Lung (tissue), 11 donors: ENCODE measurements at regions not wholly inside any gene's neighbourhood (a gene's known extent, or its start where the extent isn't known, plus 50 kb on each side); places are given as distances from the start of the nearest gene placed in this dataset.
A peak's percentile ranks its signal among the peaks of the same experiment; 100 is the strongest.
"Not testable (repeated sequence)": the region's sequence is repeated elsewhere in the genome, so short reads cannot be mapped to it uniquely, and the experiment has no call there.

Source experiments
- ATAC-seq: fragments of 200-7000 bp; cut with Tn5 transposase; one replicate; pipeline ENCODE4 v1.9.1; 2020; ENCODE audit warnings: moderate number of reproducible peaks; ENCODE audit not compliant: insufficient read depth, low FRiP score
- DNase-seq, 3 donors: peaks; one replicate each; pipeline ENCODE4 v3.0.0-alpha.2; 2013 to 2017
- H3K27ac ChIP-seq, 2 donors: one replicate each; pipeline ENCODE4 v1.5.1; 2013; ENCODE audit warnings: mild to moderate bottlenecking in 2 of 2, moderate library complexity in 2 of 2, control low read depth in 1 of 2, inconsistent platforms in 1 of 2, low read depth in 1 of 2, low read length in 1 of 2
- H3K27me3 ChIP-seq, 3 donors: one replicate each; pipeline ENCODE4 v1.5.1; 2013; ENCODE audit warnings: low read length in 2 of 3; ENCODE audit not compliant: control insufficient read depth in 3 of 3, insufficient read depth in 3 of 3
- H3K36me3 ChIP-seq, 4 donors: one replicate each; pipeline ENCODE4 v1.5.1; 2013; ENCODE audit warnings: low read length in 4 of 4, mild to moderate bottlenecking in 1 of 4, moderate library complexity in 1 of 4; ENCODE audit not compliant: control insufficient read depth in 4 of 4, insufficient read depth in 4 of 4
- H3K4me1 ChIP-seq, 5 donors: one replicate each; pipeline ENCODE4 v1.5.1; 2013; ENCODE audit warnings: low read length in 5 of 5, mild to moderate bottlenecking in 2 of 5, moderate library complexity in 1 of 5; ENCODE audit not compliant: control insufficient read depth in 5 of 5, insufficient read depth in 5 of 5
- H3K4me3 ChIP-seq: one replicate; pipeline ENCODE4 v1.5.1; 2013; ENCODE audit warnings: mild to moderate bottlenecking, control low read depth, moderate library complexity
- H3K9ac ChIP-seq, 2 donors: one replicate each; pipeline ENCODE4 v1.5.1; 2013; ENCODE audit warnings: low read length in 2 of 2, control low read depth in 1 of 2; ENCODE audit not compliant: insufficient read depth in 1 of 2
- H3K9me3 ChIP-seq, 4 donors: one replicate each; pipeline ENCODE4 v1.5.1; 2013; ENCODE audit warnings: low read length in 3 of 4, mild to moderate bottlenecking in 1 of 4, moderate library complexity in 1 of 4; ENCODE audit not compliant: control insufficient read depth in 4 of 4, insufficient read depth in 3 of 4
- WGBS, 2 donors: extraction: QIAGEN DNeasy Blood & Tissue Kit; methylation state at CpG; one replicate each; pipeline ENCODE4 v1.1.7; 2013; 5-methylcytosine and 5-hydroxymethylcytosine counted together
- TF ChIP-seq, protein P1 (sequence below): IDR thresholded peaks from 2 replicates; pipeline ENCODE4 v1.5.1; 2012; ENCODE audit warnings: mild to moderate bottlenecking; ENCODE audit errors: control extremely low read depth, extremely low read depth
- donor health status: control.
- donor health status: control.
- donor health status: Bipolar disorder and iron deficiency.
- donor health status: healthy.
- donor health status: DM: yes; HTN: yes; CAD: no.

DNA sequence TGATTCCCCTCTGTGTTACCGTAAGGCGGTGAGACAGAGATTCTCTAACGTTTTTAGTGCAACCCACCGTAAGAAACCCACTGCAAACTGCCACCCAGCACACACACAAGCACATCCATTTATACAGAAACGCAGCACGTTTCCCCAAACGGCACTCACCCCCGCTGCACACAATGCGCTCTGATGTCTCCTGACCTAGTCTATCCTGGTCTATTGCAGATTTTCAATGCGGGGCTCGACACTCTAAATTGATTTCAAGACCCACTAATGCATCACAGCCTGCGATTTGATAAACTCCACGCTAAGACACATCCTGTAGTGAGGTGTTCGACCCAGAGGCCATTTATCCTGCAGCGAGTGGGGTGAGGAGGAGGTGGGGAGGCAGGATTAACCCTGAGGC lies 63.7 kb upstream of the SULF2 start:
- Histone ChIP-seq H3K9ac (no peak overlapping the region), H3K27me3 (peaks cover 0 to 5% (median 0%) of the 10 kb centered on the region in 3 donors), H3K4me1 (peaks cover 0 to 4% (median 0%) of the 10 kb centered on the region in 5 donors), H3K9me3 (peaks cover 0 to 1% (median 0%) of the 10 kb centered on the region in 4 donors), H3K36me3 (no peaks in the 10 kb centered on the region), H3K27ac (no peak overlapping the region), H3K4me3 (no peak overlapping the region)
- TF ChIP-seq, protein P1, sequence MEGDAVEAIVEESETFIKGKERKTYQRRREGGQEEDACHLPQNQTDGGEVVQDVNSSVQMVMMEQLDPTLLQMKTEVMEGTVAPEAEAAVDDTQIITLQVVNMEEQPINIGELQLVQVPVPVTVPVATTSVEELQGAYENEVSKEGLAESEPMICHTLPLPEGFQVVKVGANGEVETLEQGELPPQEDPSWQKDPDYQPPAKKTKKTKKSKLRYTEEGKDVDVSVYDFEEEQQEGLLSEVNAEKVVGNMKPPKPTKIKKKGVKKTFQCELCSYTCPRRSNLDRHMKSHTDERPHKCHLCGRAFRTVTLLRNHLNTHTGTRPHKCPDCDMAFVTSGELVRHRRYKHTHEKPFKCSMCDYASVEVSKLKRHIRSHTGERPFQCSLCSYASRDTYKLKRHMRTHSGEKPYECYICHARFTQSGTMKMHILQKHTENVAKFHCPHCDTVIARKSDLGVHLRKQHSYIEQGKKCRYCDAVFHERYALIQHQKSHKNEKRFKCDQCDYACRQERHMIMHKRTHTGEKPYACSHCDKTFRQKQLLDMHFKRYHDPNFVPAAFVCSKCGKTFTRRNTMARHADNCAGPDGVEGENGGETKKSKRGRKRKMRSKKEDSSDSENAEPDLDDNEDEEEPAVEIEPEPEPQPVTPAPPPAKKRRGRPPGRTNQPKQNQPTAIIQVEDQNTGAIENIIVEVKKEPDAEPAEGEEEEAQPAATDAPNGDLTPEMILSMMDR, result no peak
- DNase-seq (no peak), ATAC-seq (no peak)
- 75 to 87% methylated on average over 15 of the region's 15 CpGs for WGBS, 2 donors

DNA sequence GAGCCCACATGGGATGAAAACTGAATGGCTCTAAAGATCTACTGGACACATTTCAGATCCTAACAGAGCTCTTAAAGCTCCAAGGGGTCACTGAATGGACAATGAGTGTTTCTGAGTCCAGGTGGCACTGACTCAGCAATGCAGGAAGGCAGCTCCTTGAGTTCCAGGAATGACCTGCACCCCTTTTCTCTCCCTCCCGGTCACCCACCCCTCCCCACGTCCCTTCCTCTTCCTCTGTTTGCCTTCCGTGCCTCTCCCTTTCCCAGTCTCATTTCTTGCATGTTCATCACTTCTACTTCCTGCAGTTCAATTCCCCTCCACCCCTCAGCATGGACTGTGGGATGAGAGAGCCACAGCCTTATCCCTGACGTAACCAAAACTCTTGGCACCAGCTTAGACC lies 63.3 kb upstream of the SULF2 start:
- ATAC-seq, H3K27ac ChIP-seq, H3K36me3 ChIP-seq, H3K9me3 ChIP-seq, H3K4me3 ChIP-seq, H3K9ac ChIP-seq, H3K4me1 ChIP-seq, H3K27me3 ChIP-seq: not testable (repeated sequence)
- peak in 1 of 3 donors; percentile 13 for DNase-seq
- 13 to 14% methylated on average over 4 of the region's 4 CpGs for WGBS, 2 donors

DNA sequence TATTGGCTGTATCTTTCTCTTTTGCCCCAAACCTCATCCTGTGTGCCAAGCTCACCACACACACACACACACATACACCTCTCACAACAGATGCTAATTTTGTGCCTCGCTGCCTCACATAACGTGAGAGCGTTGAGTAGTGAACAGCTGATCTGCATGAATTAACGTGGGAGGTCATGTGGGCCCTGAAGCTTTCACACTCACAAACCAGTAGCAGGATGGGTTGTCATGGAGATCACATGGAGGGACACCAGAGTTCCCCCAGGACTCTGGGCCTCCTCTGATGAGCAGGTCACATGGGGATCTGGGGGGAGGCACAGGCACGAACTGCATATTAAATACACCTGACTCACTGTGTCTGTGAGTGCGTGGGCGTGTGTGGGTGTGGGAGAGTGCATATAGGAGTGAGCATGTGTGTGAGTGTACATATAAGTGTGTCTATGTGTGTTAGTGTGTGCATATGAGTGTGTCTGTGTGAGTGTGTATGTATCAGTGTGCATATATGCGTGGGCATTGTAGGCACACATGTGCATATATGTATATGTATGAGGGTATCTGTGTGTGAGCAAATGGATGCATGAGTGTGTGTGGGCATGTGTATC lies 62.7 kb upstream of the SULF2 start:
- ATAC-seq, result no peak
- H3K27me3 ChIP-seq, result peaks cover 0 to 5% (median 0%) of the 10 kb centered on the region in 3 donors
- H3K9me3 ChIP-seq, result peaks cover 0 to 1% (median 0%) of the 10 kb centered on the region in 4 donors
- WGBS, 2 donors, result 83% methylated on average over 8 of the region's 8 CpGs
- H3K27ac ChIP-seq, result no peak overlapping the region
- H3K4me1 ChIP-seq, result peaks cover 0 to 4% (median 0%) of the 10 kb centered on the region in 5 donors
- H3K4me3 ChIP-seq, result no peak overlapping the region
- no peaks in the 10 kb centered on the region for H3K36me3 ChIP-seq
- H3K9ac ChIP-seq, result no peak overlapping the region
- TF ChIP-seq, protein P1, result no peak
- no peak for DNase-seq

DNA sequence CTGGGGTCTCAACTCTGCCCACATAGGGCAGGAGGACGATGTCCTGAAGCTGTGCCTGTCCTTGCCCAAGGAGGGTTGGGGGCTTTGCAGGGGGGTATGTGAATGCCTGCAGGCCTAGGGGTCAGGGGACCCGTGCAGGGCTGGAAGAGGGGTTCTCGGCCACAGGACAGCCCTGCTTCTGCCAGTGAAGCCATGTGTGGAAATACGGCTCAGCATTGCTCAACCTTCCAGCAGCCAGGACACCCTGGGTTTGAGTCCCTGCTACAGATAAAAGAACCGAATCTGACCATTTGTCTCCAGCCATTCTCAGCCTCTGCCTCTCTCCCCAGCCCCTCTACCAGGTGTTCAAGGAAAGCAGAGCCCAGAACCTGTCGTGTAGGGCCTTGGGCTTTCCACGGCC lies 61.9 kb upstream of the SULF2 start:
- H3K4me3 ChIP-seq, H3K27me3 ChIP-seq, ATAC-seq, DNase-seq, H3K27ac ChIP-seq, H3K36me3 ChIP-seq, H3K4me1 ChIP-seq, H3K9me3 ChIP-seq, H3K9ac ChIP-seq: not testable (repeated sequence)
- WGBS, 2 donors, result 76 to 85% methylated on average over 7 of the region's 7 CpGs

DNA sequence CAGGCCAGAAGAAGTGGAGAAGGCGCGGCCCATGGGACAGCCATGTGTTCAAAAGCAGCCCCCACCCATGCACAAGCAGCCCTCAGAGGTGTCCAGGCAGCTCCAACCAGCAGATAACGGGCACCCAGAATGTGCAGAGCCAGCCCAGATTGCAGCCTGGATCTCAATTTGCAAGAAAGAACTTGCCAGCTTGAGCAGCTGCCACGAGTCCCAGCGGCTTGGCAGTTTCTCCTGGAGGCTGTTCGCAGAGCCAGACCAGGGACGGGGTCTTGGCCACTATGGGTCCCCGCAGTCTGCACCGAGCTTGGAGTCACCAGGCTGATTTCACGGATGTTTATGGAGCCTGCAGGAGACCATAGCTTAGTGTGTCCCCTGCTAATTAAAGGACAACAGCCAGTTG lies 61.4 kb upstream of the SULF2 start:
- not testable (repeated sequence) for H3K9ac ChIP-seq, H3K4me1 ChIP-seq, ATAC-seq, H3K9me3 ChIP-seq, H3K36me3 ChIP-seq, H3K27me3 ChIP-seq, H3K4me3 ChIP-seq, H3K27ac ChIP-seq, DNase-seq
- WGBS, 2 donors, result 76 to 84% methylated on average over 10 of the region's 10 CpGs

DNA sequence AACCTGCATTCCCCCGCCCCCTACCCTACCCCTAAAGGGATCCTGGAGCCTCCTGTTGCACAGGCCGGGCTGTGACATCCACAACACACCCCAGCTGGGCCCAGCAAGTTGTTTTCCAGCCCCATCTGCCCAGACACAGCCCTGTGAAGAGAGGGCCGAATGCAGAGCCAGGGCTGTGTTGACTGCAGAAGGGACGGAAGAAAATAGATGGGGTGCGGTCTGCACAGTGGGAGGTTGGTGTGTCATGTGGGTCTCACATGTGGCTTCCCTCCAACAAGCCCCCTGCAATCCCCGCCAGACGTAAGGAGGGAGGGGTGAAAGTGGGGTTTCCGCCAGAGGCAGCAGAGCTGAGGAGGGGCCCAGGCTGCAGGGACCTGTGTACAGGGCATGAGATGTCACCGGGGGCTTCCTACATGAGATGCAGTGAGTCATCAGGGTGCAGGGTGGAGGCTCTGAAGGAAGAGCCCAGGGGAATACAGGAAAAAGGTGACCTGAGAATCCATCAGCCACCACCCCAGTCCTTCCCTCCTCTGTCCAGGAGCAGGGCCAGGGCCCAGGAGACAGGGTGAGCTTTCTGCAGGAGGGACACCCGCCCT lies 60.2 kb upstream of the SULF2 start:
- H3K4me3 ChIP-seq, H3K4me1 ChIP-seq, DNase-seq, H3K27me3 ChIP-seq, H3K9me3 ChIP-seq, H3K27ac ChIP-seq, H3K9ac ChIP-seq, ATAC-seq, H3K36me3 ChIP-seq: not testable (repeated sequence)
- 77 to 82% methylated on average over 10 of the region's 10 CpGs for WGBS, 2 donors

DNA sequence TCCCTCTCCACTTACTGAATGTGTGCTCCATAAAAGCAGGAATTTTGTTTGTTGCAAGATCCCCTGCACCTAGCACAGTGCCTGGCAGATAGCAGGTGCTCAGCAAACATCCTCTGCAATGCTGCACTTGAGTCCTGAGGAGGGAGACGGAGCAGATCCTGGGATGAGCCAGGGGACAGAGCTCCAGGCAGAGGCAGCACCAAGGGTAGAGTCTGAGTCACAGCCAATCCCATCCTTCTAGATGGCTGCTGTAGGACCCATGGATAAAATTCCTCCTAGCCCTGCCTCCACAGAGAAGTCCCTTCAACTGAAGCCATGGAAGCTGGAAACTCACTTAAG lies 59.3 kb upstream of the SULF2 start:
- not testable (repeated sequence) for H3K9ac ChIP-seq, H3K27me3 ChIP-seq, ATAC-seq, H3K4me1 ChIP-seq, H3K27ac ChIP-seq, H3K9me3 ChIP-seq, H3K4me3 ChIP-seq, H3K36me3 ChIP-seq, DNase-seq
- 75 to 91% methylated on average over 1 of the region's 1 CpG for WGBS, 2 donors
